B cell (primary cell): ENCODE measurements at regions not wholly inside any gene's neighbourhood (a gene's known extent, or its start where the extent isn't known, plus 50 kb on each side); places are given as distances from the start of the nearest gene placed in this dataset.

Experiments used
- EZH2 ChIP-seq: IDR thresholded peaks from 2 replicates; pipeline ENCODE4 v1.6.1; 2012; ENCODE audit warnings: borderline replicate concordance, low read depth, mild to moderate bottlenecking, moderate library complexity, low read length; ENCODE audit not compliant: insufficient read depth, poor library complexity, severe bottlenecking
- TF ChIP-seq, protein P1 (sequence below): fragments of 200-600 bp; IDR thresholded peaks from one replicate; pipeline ENCODE4 v1.8.0; 2022; ENCODE audit warnings: antibody characterized with exemption, mild to moderate bottlenecking

- TF ChIP-seq, protein P1, sequence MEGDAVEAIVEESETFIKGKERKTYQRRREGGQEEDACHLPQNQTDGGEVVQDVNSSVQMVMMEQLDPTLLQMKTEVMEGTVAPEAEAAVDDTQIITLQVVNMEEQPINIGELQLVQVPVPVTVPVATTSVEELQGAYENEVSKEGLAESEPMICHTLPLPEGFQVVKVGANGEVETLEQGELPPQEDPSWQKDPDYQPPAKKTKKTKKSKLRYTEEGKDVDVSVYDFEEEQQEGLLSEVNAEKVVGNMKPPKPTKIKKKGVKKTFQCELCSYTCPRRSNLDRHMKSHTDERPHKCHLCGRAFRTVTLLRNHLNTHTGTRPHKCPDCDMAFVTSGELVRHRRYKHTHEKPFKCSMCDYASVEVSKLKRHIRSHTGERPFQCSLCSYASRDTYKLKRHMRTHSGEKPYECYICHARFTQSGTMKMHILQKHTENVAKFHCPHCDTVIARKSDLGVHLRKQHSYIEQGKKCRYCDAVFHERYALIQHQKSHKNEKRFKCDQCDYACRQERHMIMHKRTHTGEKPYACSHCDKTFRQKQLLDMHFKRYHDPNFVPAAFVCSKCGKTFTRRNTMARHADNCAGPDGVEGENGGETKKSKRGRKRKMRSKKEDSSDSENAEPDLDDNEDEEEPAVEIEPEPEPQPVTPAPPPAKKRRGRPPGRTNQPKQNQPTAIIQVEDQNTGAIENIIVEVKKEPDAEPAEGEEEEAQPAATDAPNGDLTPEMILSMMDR, result no peak
- no peak for TF ChIP-seq EZH2
Observed at GRCh38 chr15:29952225-29952624, 130.0 kb upstream of the TJP1 start.
